GM21447 (cell line): ENCODE measurements at regions not wholly inside any gene's neighbourhood (a gene's known extent, or its start where the extent isn't known, plus 50 kb on each side); places are given as distances from the start of the nearest gene placed in this dataset.

Experiments
- ATAC-seq: cut with Tn5 transposase; IDR thresholded peaks from one replicate; pipeline ENCODE4 v1.9.1; 2021; ENCODE audit not compliant: unreplicated experiment

DNA sequence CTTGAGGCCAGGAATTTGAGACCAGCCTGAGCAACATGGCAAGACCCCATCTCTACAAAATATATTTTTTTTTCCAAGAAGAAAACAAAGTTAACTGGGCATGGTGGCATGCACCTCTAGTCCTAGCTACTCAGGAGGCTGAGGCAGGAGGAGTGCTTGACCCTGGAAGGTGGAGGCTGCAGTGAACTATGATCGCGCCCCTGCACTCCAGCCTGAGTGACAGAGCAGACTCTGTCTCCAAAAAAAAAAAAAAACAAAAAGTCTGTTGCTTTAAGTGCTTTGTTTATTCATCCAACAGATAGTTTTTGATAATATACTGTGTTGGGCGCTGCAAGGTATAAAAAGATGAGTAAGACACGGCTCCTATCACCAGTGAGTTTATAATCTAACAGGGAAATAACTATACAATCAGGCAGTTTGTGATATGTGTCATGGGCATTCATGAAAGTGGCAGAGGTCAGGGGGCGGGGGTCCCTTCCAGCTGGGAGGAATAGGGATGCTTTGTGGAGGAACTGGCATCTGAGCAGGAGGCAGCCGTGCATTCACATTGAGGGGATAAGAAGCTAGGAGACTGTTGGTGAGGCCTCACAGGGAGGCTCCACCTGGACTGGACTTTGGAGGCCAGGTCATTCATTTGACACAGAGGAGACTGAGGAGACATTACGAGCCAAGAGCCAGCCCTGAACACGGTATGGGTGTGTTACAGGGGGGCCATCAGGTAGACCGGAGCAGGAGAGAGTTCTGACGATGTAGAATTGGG is 67.3 kb upstream of the ERRFI1 start:
- no peak for ATAC-seq

DNA sequence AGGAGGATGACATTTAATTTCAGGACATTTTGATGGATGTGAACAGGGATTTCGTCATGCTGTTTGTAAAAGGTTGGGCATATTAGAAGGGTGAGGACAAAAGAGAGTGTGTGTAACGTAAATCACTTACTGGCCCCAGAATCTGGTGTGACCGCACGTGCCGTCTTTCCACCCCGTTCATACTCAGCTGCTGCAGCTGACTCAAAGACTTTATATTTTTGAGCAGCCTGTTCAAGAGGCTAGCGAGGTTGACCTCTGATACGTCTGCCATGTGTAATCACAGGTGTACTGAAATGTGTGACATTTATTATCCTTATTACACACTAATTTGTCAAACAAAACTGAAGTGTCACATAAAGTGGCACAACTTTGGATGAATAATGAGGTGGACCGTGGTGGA is 66.5 kb upstream of the ERRFI1 start:
- ATAC-seq = no peak

DNA sequence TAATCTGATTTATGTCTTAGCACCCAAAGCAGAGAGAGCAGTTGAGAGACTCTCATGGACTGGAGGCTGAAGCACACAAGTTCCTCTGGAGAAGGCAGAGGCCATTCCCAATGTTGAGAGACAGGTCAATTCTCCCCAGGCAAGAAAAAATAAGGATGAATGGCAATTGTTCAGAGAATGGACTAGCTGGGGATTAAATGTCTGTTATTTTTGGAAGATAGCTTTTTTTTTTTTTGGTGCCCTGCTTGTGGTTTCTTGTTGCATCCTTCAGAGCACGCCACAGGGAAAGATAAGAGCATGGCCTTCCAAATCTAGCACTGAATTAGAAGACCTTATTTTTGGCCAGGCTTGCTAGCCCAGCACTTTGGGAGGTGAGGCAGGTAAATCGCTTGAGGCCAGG is 65.6 kb upstream of the ERRFI1 start:
- ATAC-seq = no peak

DNA sequence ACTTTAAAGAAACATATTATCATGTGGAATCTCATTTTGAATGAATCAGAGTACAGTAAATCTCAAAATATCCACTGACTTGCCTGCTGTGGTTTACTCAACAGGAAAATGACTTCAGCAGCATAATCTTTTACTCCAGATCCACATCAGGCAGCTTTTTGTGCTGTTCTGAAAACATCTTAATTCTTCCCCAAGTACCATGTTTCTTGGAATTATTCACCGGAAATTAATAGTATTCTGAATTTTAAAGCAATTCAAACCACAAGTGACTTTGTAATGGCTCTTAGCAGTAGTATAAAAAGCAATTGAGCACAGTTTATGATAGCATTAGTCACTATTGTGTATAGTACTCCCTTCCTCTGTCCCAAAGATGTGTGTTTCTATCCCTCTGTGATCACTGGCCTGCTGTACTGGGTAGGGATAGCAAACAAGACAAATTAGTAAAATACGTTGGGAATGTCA is 64.2 kb upstream of the ERRFI1 start:
- ATAC-seq = no peak

DNA sequence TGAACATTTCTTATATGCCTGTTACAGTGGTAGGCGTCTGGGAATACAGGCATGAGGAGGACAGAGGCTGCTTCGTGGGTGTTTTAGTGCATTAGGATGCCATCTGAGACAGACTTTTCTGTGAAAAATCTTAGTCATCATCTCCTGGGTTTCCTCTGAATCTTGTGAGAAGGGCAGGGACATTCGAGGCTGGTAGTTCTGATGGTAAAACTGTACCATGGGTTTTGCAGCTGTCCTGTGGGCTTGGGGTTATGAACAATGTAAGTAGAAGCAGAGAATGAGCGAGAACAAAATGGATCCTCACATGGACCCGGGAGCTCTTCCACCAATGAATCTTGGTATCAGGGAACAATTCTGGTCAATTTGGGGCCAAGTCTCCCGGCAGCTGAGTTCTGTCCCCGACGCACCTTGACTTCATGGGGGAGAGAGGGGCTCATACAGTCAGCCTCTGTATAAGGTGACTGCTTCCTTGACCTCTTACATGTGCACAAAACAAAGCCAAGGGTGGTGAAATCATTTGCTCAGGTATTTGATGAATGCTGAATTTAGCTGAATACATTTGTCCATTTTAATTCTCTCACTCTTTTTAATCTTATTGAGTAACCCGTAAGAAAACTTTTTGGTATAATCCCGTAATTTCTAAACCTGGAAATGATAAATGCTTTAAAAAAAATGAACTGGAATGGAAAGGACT is 63.6 kb upstream of the ERRFI1 start:
- no peak for ATAC-seq

DNA sequence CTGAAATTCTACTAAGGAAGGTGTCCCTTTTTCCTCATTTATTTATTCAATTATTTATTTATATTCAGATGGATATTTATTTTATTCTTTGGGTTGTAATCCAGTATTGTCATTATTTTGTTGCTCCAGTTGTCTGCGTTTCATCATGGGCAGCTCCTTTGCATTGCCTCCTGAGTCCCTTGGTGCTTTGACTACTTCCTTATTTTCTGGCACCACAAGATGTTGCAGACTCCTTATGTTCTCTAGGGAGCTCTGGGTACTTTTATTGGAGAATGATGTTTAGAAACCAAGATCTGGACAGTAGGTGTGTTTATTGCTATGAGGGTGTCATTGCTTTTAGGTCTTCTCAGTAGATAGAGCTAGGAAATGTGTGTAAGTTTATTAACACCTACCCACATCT is 59.9 kb upstream of the ERRFI1 start:
- ATAC-seq = no peak

DNA sequence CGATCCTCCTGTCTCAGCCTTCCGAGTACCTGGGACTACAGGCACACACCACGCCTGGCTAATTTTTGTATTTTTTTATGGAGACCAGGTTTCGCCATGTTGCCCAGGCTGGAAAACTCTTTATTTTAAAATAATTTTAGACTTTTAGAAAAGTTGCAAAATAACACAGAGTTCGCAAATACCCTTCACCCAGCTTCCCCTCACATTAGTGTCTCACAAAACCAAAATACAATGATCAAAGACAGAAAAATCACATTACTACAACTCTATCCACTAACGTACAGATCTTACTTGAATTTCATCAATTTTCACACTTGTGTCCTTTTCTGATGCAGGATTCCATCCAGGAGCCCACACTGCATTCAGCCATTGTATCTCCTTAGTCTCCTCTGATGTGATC is 58.8 kb upstream of the ERRFI1 start:
- ATAC-seq = no peak

DNA sequence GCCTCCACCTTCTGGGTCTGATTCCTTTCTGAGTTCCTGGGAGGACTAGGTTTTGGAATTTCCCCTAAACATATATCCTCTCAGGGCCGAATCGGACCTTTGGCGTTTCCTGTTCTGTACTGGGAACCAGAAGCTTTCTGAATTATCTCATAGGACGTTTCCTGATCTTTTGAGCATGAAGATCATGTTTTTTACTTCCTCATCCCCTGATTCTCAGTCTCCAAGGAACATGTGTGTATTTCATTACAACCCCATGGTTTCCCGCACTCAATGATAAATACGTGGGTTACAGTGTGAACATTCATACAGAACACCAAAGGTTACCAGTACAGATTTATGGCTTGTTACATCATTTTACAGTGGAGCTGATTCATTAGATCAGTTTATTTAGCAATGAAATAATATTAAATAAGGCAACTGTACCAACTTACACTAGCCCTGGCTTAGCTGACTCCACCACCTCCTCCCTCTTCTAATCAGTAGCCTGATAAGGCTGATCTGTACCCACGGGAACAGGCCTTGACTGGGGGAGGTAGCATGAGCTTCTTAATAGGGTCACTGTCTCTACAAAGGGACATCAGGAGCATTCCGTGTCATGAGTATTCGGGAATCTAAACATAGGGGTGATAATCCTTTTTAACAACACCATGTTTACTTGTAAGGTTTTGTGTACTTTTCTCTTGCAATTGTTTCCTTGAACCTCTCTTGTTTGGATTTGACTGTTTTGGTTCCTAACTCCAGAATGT is 57.8 kb upstream of the ERRFI1 start:
- no peak for ATAC-seq

DNA sequence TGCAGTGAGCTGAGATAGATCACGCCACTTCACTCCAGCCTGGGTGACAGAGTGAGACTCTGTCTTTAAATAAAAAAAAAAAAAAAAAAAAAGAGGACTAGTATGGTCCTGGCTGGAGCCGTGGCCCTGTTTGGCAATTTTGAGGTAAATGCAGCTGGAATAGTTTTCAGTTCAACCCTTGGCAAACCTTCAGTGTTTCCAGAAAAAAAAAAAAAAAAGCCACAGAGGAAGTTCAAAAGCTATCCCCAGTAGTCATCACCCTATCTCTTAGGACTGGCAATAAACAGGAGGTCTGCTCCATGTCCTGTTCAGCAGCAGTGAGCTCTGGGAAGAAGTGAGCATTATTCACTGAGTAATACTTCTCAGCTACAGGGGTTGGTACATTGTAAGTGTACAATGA is 56.8 kb upstream of the ERRFI1 start:
- no peak for ATAC-seq

DNA sequence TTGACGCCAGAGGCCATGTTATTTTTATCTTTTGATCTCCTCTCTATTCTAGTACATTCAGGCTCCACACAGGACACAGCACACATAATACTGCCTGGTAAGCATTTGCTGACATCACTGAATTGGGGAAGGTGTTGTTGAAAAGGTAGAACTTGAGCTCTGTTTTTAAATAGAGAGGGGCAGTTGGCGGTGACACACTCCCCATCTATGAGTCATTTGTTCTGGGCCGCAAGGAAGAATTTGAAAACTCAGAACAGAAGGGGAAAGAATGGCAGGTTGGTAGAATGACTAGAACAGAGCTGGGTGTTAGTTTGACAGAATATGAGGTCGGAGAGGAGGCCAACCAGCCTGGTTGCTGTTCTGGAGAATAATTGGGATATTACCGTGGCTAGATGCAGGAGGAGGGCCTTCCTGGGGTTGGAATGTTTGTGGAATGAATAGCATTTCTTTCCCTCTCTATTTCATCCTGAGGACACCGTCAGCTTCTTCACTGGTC is 52.1 kb upstream of the ERRFI1 start:
- no peak for ATAC-seq

DNA sequence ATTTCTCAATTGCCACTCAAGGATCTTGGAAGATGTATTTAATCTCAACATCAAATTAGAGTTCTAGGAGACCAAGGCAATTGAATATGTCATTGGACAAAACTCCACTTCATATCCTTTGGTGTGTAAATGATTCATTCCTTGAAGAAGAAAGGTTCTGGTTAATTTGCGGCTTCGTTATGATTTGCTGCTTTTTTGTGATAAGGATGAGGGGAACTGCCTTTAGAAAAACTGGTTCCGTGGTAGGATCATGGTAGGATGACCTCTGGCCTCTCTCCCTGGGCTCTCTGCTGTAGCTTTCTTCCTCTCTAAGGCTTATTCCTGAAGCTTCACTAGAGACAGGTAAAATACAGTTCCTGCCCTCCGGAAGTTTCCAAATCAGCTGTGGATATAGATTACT is 51.5 kb upstream of the ERRFI1 start:
- no peak for ATAC-seq

DNA sequence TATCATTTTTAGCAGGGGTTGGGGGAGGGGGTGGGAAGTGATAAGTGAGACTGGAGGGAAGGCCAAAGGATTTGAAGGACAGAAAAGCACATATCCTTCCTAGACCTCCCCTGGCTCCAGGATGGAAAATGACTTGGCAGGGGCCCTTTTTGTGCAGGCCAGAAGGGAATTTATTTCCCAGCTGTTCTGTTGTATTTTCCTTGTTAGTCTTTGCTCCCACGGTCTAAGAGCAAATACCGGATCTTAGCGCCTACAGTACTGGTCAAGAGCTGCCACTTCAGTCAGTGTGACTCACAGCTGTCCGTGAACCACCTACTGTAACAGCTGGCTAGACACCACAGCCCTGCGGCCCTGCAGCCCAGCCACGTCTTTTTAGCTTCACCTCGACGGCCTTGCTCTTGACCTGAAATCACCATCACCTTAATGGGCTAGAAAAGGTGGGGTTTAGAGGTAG is 51.0 kb upstream of the ERRFI1 start:
- ATAC-seq = no peak

DNA sequence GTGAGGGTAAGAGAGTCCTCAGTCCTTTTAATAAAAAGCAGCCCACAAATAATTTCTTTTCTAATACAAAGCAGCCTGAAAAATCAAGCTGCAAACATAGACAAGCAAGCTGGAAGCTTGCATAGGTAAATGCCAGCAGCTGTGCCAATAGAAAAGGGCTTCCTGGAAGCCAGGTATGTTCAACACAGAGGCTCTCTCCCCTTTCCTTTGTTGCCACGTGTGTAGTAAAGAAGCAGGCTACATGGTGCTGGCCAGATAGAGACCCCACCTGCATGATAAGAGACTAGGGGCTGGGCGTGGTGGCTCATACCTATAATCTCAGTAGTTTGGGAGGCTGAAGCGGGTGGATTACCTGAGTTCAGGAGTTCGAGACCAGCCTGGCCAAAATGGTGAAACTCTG is 50.1 kb upstream of the ERRFI1 start:
- ATAC-seq = no peak
